ENCODE measurements at regions not wholly inside any gene's neighbourhood (a gene's known extent, or its start where the extent isn't known, plus 50 kb on each side); places are given as distances from the start of the nearest gene placed in this dataset.

DNA sequence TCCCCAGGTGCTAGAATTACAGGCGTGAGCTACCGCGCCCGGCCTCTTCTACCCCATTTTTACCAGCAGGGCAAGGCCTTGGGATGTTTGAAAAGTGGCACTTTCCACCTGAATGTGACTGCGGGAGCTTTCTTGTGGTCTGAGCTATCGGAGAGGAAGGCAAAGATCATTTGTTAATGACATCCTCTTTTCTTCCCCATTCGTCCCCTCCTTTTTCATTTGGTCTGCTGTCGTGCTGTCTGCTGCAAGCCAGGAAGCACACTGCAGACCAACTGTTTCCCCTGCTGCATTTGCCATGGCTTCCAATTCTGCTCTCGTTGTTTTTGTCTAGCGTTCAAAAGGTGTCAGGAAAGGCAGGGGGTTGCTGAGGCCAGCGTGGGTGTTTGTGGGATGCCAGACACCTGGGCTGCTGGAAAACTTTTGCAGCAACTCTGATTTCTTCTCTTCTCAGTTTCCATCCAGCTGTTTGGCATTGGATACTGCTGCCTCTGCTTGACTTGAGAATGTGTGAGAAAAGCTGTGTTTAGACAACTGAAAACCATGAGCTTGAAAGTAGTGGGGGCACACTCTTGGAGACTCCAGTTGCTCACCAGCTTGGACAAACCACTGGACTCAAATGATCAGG is 196.4 kb upstream of the MSX2 start:
- DNase-seq (ENCODE audit: extremely low spot score, unreplicated experiment), result no peak
- Mint-ChIP-seq H3K27me3 (no peaks in the 10 kb centered on the region), H3K9me3 (no peaks in the 10 kb centered on the region), H3K27ac (no peak overlapping the region), H3K36me3 (no peaks in the 10 kb centered on the region), H3K4me3 (no peak overlapping the region), H3K4me1 (ENCODE audit: unreplicated experiment) (peaks cover 32% of the 10 kb centered on the region)
- TF ChIP-seq, protein P1, sequence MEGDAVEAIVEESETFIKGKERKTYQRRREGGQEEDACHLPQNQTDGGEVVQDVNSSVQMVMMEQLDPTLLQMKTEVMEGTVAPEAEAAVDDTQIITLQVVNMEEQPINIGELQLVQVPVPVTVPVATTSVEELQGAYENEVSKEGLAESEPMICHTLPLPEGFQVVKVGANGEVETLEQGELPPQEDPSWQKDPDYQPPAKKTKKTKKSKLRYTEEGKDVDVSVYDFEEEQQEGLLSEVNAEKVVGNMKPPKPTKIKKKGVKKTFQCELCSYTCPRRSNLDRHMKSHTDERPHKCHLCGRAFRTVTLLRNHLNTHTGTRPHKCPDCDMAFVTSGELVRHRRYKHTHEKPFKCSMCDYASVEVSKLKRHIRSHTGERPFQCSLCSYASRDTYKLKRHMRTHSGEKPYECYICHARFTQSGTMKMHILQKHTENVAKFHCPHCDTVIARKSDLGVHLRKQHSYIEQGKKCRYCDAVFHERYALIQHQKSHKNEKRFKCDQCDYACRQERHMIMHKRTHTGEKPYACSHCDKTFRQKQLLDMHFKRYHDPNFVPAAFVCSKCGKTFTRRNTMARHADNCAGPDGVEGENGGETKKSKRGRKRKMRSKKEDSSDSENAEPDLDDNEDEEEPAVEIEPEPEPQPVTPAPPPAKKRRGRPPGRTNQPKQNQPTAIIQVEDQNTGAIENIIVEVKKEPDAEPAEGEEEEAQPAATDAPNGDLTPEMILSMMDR (conservative IDR thresholded peaks at IDR 0.05), result no peak

DNA sequence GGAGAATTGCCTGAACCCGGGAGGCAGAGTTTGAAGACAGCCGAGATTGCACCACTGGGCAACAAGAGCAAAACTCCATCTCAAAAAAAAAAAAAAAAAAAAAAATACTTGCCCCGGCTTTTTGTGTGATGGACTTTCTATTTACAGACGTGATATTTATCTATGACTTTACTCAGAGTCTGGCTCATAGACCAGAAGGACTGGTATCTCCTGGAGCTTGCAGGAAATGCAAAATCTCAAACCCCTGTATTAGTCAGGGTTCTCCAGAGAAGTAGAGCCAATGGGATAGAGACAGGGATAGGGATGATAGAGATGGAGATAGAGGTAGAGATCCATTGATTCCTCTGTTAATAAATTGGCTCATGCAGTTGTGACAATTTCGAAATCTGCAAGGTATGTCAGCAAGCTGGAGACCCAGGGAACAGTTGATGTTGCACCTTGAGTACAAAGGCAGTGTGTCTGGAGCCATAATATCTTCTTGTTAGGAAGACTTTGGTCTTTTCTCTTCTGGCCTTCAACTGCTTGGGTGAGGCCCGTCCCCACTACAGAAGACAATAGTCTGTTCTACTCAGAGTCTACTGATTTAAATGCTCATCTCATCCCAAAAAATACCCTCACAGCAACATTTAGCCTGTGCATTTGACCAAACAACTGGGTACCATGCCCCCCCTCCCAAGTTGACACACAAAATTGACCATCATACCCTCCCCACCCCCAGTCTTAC is 195.4 kb upstream of the MSX2 start:
- Mint-ChIP-seq H3K36me3 (no peaks in the 10 kb centered on the region), H3K9me3 (no peaks in the 10 kb centered on the region), H3K4me3 (no peak overlapping the region), H3K4me1 (ENCODE audit: unreplicated experiment) (peaks cover 38% of the 10 kb centered on the region), H3K27ac (no peak overlapping the region), H3K27me3 (no peaks in the 10 kb centered on the region)
- TF ChIP-seq, protein P1 (conservative IDR thresholded peaks at IDR 0.05), result no peak
- DNase-seq (ENCODE audit: extremely low spot score, unreplicated experiment), result no peak

DNA sequence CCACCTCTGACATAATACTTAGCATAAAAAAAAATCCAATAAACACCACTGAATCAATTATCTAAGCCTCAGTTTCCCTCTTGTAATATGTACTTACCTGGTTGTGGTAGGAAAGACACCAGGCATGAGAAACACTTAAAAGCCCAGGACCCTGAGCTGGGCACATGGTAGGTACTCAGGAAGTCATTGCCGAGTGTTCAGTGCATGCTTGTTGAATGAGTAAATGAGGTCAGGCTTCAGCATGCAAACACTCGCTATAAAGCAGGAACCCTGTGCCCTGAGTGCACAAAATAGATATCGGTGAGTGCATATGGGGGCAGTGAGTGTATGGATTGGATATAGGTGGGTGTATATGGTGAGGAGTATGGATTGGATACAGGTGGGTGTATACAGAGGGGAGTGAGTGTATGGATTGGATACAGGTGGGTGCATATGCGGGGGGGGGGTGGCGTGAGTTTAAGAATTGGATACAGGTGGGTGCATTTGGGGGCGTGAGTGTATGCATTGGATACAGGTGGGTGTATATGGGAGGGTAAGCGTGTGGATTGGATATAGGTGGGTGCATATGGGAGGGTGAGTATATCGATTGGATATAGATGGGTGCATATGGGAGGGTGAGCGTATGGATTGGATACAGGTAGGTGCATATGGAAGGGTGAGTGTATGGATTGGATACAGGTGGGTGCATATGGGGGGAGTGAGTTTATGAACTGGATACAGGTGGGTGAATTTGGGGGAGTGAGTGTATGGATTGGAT is 194.3 kb upstream of the MSX2 start:
- peaks cover 38% of the 10 kb centered on the region for H3K4me1 Mint-ChIP-seq (ENCODE audit: unreplicated experiment)

DNA sequence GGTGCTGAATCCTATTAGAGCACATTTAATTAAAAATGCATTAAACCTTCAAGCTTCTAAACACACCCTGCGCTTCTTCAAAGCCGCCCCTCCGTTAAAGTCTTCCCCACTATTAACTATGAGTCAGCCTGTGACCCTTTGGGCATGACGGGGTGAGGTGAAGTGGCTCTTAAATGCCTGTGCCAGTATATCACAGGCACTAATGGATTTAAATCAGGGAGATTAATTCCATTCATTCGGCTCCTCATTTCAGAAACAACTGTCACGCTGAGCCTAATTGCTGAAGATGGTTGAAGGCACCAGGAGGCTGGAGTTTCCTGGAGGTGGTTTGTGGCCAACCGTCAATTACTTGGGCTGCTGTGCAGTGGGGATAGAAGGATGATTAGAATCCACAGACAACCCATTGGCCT is 192.6 kb upstream of the MSX2 start:
- H3K9me3 Mint-ChIP-seq, result no peaks in the 10 kb centered on the region
- TF ChIP-seq, protein P1 (conservative IDR thresholded peaks at IDR 0.05), result no peak
- no peak for DNase-seq (ENCODE audit: extremely low spot score, unreplicated experiment)
- H3K36me3 Mint-ChIP-seq, result no peaks in the 10 kb centered on the region
- H3K4me3 Mint-ChIP-seq, result peak overlapping the region; percentile 21
- H3K27me3 Mint-ChIP-seq, result no peaks in the 10 kb centered on the region
- peaks cover 43% of the 10 kb centered on the region for H3K4me1 Mint-ChIP-seq (ENCODE audit: unreplicated experiment)
- peak overlapping the region; percentile 88 for H3K27ac Mint-ChIP-seq

More for the DNA sequence above, 194.3 kb upstream of the MSX2 start:
- no peak overlapping the region for H3K27ac Mint-ChIP-seq
- no peaks in the 10 kb centered on the region for H3K27me3 Mint-ChIP-seq
- TF ChIP-seq, protein P1 (conservative IDR thresholded peaks at IDR 0.05), result no peak
- DNase-seq (ENCODE audit: extremely low spot score, unreplicated experiment), result no peak
- H3K9me3 Mint-ChIP-seq, result no peaks in the 10 kb centered on the region
- no peaks in the 10 kb centered on the region for H3K36me3 Mint-ChIP-seq
- H3K4me3 Mint-ChIP-seq, result no peak overlapping the region

DNA sequence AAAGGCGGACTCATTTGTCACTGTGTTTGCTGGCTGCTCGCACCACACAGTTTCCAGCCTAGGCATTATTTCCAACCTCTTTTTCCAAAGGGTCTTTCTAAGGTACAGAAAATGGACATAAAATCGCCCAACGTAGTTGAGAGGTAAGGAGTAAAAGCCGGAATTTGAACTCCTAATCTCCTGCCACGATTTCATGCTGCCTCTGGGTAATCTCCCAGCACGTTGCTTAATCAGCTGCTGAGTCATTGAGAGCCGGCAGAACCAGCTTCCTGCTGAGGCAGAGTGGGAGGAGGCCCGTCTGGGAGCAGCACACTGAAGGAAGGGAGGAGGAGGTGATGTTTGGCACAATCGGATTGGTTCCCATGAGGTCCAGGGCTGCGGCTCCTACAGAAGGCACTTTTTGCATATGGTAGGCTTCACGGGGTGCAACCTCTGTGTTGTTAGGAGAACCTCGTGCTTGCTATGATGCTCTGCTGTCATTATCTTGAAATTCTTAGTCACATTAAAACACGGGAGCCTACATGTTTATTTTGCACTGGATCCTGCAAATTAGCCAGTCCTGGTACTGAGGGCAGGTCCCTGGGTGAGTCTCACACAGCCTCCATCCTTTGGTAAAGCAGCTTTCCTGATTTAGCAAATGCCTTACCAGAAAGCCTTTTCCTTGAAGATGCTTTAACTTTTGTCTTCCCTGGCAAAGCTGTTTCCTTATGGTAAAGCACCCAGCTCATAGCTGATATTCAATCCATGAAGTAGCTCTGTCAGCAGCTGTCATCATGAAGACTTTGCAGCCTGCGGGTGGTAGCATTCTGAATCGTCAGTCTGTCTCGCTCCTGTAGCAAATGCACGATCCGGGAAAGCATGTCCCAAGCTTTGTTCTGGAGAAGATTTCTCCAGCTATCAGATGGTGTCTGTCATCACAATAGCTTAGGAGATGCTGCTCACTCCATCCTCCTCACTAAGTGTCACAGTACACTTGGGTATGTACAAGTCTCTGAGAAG is 191.6 kb upstream of the MSX2 start:
- Mint-ChIP-seq H3K27ac (peak overlapping the region; percentile 88), H3K9me3 (no peaks in the 10 kb centered on the region), H3K4me1 (ENCODE audit: unreplicated experiment) (peaks cover 43% of the 10 kb centered on the region), H3K4me3 (peak overlapping the region; percentile 72), H3K27me3 (no peaks in the 10 kb centered on the region), H3K36me3 (no peaks in the 10 kb centered on the region)
- DNase-seq (ENCODE audit: extremely low spot score, unreplicated experiment), result peak; percentile 78
- TF ChIP-seq, protein P1 (conservative IDR thresholded peaks at IDR 0.05), result no peak
